Endothelial cell of umbilical vein (primary cell): ENCODE measurements at regions not wholly inside any gene's neighbourhood (a gene's known extent, or its start where the extent isn't known, plus 50 kb on each side); places are given as distances from the start of the nearest gene placed in this dataset.

Source experiments
- CTCF ChIP-seq, 2 donors: IDR thresholded peaks; 1 replicate in 1 of 2; 2 replicates in 1 of 2; pipeline ENCODE4 v1.5.1; 2011; ENCODE audit warnings: low read length in 2 of 2, mild to moderate bottlenecking in 2 of 2, moderate library complexity in 2 of 2, control low read depth in 1 of 2, inconsistent platforms in 1 of 2, low read depth in 1 of 2; ENCODE audit not compliant: insufficient read depth in 1 of 2; ENCODE audit errors: extremely low read depth in 1 of 2
- EZH2 ChIP-seq: IDR thresholded peaks from 2 replicates; pipeline ENCODE4 v1.6.1; 2012; ENCODE audit warnings: borderline replicate concordance, low read depth, mild to moderate bottlenecking, moderate library complexity, low read length, inconsistent platforms; ENCODE audit not compliant: severe bottlenecking
- FOS ChIP-seq: IDR thresholded peaks from 2 replicates; pipeline ENCODE4 v1.6.1; 2011; ENCODE audit warnings: mild to moderate bottlenecking, low read length, moderate library complexity, borderline replicate concordance; ENCODE audit not compliant: insufficient read depth
- GATA2 ChIP-seq: IDR thresholded peaks from 2 replicates; pipeline ENCODE4 v1.7.0; 2011; ENCODE audit warnings: low read depth, mild to moderate bottlenecking, moderate library complexity, mixed read lengths, low read length; ENCODE audit not compliant: insufficient read length, insufficient read depth
- MYC ChIP-seq: IDR thresholded peaks from one replicate; pipeline ENCODE4 v1.6.1; 2011; ENCODE audit warnings: mild to moderate bottlenecking, low read depth, low read length
- POLR2A ChIP-seq: IDR thresholded peaks from 2 replicates; pipeline ENCODE4 v1.6.1; 2012; ENCODE audit warnings: low read depth, mild to moderate bottlenecking, control low read depth, low read length
- POLR2AphosphoS5 ChIP-seq: IDR thresholded peaks from 2 replicates; pipeline ENCODE4 v1.6.1; 2012; ENCODE audit warnings: low read depth, mild to moderate bottlenecking, control low read depth, low read length, moderate library complexity; ENCODE audit not compliant: insufficient read depth

GRCh38 chr13:50438351-50438750, 405.1 kb downstream of the DLEU7 start:
- TF ChIP-seq EZH2 (no peak), CTCF (IDR thresholded peaks at IDR 0.05; ENCODE audit: extremely low read depth in 1 of 2, insufficient read depth in 1 of 2, low read depth in 1 of 2, low read length in 2 of 2) (no peak), POLR2A (no peak), POLR2AphosphoS5 (no peak), GATA2 (no peak), FOS (no peak), MYC (no peak)
